BE2C (cell line): ENCODE measurements at regions not wholly inside any gene's neighbourhood (a gene's known extent, or its start where the extent isn't known, plus 50 kb on each side); places are given as distances from the start of the nearest gene placed in this dataset.

Experiments used
- DNase-seq: peaks from one replicate; pipeline ENCODE4 v3.0.0-alpha.2; 2020
- H3K27me3 ChIP-seq: fragments of 250-450 bp; sonication (Bioruptor Pico); 2 replicates; pipeline ENCODE4 v1.5.1; 2020; ENCODE audit warnings: mild to moderate bottlenecking
- H3K36me3 ChIP-seq: fragments of 250-450 bp; sonication (Bioruptor Pico); 2 replicates; pipeline ENCODE4 v1.5.1; 2020; ENCODE audit warnings: mild to moderate bottlenecking
- H3K4me1 ChIP-seq: fragments of 250-450 bp; sonication (Bioruptor Pico); 2 replicates; pipeline ENCODE4 v1.5.1; 2020
- H3K4me3 ChIP-seq: 2 replicates; pipeline ENCODE4 v1.5.1; 2011; ENCODE audit warnings: low read depth, low read length
- H3K9me3 ChIP-seq: fragments of 250-450 bp; sonication (Bioruptor Pico); 2 replicates; pipeline ENCODE4 v1.5.1; 2020
- TF ChIP-seq, protein P1 (sequence below): IDR thresholded peaks from 2 replicates; pipeline ENCODE4 v1.5.1; 2012; ENCODE audit warnings: mild to moderate bottlenecking, low read depth, low read length

DNA sequence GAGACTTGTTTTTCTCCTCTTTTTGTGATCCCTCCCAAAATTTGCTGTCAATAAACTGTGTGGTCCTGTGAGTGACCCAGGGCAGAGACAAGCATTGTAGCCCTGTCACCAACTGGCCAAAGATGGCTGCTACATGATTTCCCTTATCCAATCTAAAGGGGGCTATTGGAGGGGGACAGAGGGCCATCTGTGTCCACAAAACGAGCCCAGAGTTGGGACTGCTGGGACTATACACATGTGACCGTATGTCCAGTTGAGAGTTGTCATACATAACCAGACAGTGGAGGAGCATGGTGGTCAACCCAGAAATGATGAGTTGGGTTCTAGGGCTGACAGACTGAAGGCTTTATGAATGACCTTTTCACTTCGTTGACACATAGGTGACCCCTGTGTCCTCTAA is 55.3 kb upstream of the SDK1 start:
- TF ChIP-seq, protein P1, sequence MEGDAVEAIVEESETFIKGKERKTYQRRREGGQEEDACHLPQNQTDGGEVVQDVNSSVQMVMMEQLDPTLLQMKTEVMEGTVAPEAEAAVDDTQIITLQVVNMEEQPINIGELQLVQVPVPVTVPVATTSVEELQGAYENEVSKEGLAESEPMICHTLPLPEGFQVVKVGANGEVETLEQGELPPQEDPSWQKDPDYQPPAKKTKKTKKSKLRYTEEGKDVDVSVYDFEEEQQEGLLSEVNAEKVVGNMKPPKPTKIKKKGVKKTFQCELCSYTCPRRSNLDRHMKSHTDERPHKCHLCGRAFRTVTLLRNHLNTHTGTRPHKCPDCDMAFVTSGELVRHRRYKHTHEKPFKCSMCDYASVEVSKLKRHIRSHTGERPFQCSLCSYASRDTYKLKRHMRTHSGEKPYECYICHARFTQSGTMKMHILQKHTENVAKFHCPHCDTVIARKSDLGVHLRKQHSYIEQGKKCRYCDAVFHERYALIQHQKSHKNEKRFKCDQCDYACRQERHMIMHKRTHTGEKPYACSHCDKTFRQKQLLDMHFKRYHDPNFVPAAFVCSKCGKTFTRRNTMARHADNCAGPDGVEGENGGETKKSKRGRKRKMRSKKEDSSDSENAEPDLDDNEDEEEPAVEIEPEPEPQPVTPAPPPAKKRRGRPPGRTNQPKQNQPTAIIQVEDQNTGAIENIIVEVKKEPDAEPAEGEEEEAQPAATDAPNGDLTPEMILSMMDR: no peak
- Histone ChIP-seq H3K9me3 (no peaks in the 10 kb centered on the region; the same call in 1 of the 2 replicates), H3K36me3 (no peaks in the 10 kb centered on the region), H3K4me1 (no peaks in the 10 kb centered on the region), H3K4me3 (no peak overlapping the region), H3K27me3 (no peaks in the 10 kb centered on the region)
- DNase-seq: no peak

DNA sequence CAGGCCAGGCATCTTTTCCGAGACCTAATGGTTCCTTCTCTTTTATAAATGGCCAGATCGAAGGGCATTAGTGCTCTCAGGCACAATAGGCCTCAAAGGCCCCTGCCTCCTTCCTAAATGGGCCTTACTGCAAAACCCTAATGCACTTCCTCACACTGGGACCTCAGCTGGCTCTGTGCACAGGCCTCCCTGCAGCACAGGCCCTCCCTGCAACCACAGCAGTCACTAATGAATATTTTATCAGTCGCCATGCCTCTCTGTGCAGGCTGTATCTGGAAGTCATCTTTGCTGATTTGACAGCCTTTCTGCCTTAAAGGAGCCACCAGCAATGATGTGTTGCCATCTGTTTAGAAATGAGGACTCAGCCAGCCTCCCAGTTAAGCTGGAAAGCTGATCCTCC is 54.9 kb upstream of the SDK1 start:
- DNase-seq: no peak
- no peaks in the 10 kb centered on the region for H3K27me3 ChIP-seq

DNA sequence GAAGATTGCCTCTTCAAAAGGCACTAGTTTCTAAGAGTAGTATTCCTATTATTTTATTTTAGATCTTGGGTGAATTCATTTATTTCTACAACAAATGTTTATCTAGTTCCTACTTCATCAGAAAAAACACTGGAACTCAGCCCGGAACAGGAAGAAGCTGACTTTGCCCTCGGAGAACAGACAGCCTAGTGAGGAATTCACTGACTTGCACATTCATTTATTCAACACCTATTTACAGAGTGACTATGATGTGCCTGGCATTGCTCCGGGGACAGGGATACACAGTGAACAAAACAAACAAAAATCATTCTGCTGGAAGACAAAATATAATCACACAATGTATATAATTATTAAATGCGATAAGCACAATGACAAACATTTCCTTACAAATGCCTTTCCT is 54.4 kb upstream of the SDK1 start:
- H3K36me3 ChIP-seq: no peaks in the 10 kb centered on the region
- H3K4me3 ChIP-seq: no peak overlapping the region
- no peaks in the 10 kb centered on the region for H3K4me1 ChIP-seq
- no peak for DNase-seq
- H3K9me3 ChIP-seq: no peaks in the 10 kb centered on the region; the same call in 1 of the 2 replicates
- no peaks in the 10 kb centered on the region for H3K27me3 ChIP-seq
- TF ChIP-seq, protein P1: no peak

More for the DNA sequence above, 54.9 kb upstream of the SDK1 start:
- Histone ChIP-seq H3K4me3 (no peak overlapping the region), H3K36me3 (no peaks in the 10 kb centered on the region), H3K4me1 (no peaks in the 10 kb centered on the region), H3K9me3 (no peaks in the 10 kb centered on the region; the same call in 1 of the 2 replicates)
- TF ChIP-seq, protein P1: no peak

DNA sequence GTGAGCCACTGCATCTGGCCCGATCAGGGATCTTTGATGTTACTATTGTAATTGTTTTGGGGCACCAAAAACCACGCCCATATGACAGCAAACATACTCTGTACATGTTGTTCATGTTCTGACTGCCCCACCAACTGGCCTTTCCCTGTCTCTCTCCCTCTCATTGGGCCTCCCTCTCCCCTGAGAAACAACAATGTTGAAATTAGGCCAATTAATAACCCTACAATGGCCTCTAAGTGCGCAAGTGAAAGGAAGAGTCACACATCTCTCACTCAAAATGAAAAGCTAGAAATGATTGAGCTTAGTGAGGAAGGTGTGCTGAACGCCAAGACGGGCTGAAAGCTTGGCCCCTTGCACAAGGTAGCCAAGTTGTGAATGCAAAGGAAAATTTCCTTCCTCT is 50.3 kb upstream of the SDK1 start:
- DNase-seq: no peak
- Histone ChIP-seq H3K36me3 (no peaks in the 10 kb centered on the region), H3K27me3 (no peaks in the 10 kb centered on the region), H3K9me3 (no peaks in the 10 kb centered on the region), H3K4me3 (no peak overlapping the region), H3K4me1 (no peaks in the 10 kb centered on the region)
- TF ChIP-seq, protein P1: no peak
